IPS-18a (cell line): ENCODE measurements at regions not wholly inside any gene's neighbourhood (a gene's known extent, or its start where the extent isn't known, plus 50 kb on each side); places are given as distances from the start of the nearest gene placed in this dataset.

Source experiments
- H3K27ac ChIP-seq: one replicate; pipeline ENCODE4 v1.5.1; 2013; ENCODE audit warnings: low read length
- H3K27me3 ChIP-seq: one replicate; pipeline ENCODE4 v1.6.1; 2013; ENCODE audit warnings: mild to moderate bottlenecking, low read length; ENCODE audit not compliant: control insufficient read depth, insufficient read depth
- H3K36me3 ChIP-seq: one replicate; pipeline ENCODE4 v1.6.1; 2013; ENCODE audit warnings: low read depth, low read length; ENCODE audit not compliant: control insufficient read depth
- H3K4me1 ChIP-seq: one replicate; pipeline ENCODE4 v1.6.1; 2013; ENCODE audit warnings: low read depth, low read length; ENCODE audit not compliant: control insufficient read depth
- H3K4me3 ChIP-seq: one replicate; pipeline ENCODE4 v1.5.1; 2013; ENCODE audit warnings: low read length
- H3K9ac ChIP-seq: one replicate; pipeline ENCODE4 v1.6.1; 2013; ENCODE audit warnings: mild to moderate bottlenecking, low read length, moderate library complexity
- H3K9me3 ChIP-seq: one replicate; pipeline ENCODE4 v1.6.1; 2013; ENCODE audit warnings: low read depth, low read length; ENCODE audit not compliant: control insufficient read depth

GRCh38 chr1:239858529-239858928, 233.2 kb upstream of the FMN2 start:
- Histone ChIP-seq H3K36me3 (no peaks in the 10 kb centered on the region), H3K4me3 (no peak overlapping the region), H3K9ac (no peak overlapping the region), H3K27me3 (no peaks in the 10 kb centered on the region), H3K4me1 (no peaks in the 10 kb centered on the region), H3K9me3 (no peaks in the 10 kb centered on the region), H3K27ac (no peak overlapping the region)

DNA sequence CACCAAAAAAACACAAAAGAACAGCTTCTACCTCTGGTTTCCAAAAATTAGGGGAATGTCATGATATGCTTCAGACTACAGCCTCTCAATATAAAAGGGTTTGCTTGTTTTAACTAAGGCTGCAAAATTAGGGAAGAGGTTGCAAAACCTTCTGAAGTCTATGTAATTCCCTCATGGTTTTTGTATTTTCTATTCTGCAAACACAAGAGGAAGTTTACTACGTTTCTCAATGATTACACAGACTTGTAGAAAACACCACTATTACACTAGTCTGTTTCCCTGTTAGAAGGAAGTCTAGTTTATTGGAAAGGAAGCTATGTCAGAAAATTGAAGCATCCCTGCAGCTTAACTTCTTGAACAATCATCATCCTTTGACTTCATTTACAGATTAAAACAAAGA, 229.7 kb upstream of the FMN2 start:
- no peak overlapping the region for H3K27ac ChIP-seq

DNA sequence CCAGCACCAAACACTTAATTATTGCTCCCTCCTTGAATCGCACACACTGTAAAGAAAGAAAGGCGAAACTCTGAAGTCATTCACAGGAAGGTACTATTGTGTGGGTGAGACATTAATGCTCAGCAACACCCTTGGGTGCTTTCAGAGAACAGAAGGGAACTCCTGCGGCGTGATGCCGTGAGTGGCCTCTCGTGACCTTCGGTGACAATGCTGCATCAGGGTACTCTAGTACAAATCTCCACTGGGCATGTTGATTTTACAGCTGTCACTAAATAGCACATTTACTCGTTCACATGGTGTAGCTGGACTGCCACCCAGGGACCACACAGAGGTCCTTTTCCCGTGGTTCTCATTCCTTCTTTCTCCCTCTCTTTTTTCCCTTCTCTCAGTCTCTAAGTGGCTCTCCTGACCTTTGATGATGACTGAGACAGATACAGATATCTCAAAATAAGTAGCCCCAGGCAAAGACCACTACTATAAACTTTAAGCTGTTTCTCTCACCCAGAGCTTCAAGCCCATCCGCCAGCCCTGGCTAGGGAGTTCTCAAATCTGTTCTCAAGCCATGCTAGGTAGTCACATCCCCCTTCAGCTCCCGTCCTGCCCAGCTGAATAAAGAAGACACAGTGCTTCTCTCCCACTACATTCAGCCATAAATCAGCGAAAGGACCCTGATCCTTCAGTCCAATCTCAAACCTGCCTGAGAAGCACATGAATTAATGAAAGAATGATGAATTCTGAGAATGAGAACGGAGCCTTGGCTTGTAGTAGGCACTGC, 223.4 kb upstream of the FMN2 start:
- Histone ChIP-seq H3K36me3 (no peaks in the 10 kb centered on the region), H3K27ac (no peak overlapping the region), H3K9me3 (no peaks in the 10 kb centered on the region), H3K4me3 (no peak overlapping the region), H3K27me3 (no peaks in the 10 kb centered on the region), H3K9ac (no peak overlapping the region), H3K4me1 (no peaks in the 10 kb centered on the region)

More for the DNA sequence above, 229.7 kb upstream of the FMN2 start:
- Histone ChIP-seq H3K9me3 (no peaks in the 10 kb centered on the region), H3K4me1 (no peaks in the 10 kb centered on the region), H3K4me3 (no peak overlapping the region), H3K27me3 (no peaks in the 10 kb centered on the region), H3K36me3 (no peaks in the 10 kb centered on the region), H3K9ac (no peak overlapping the region)

GRCh38 chr1:239870194-239870593, 221.5 kb upstream of the FMN2 start:
- Histone ChIP-seq H3K4me1 (no peaks in the 10 kb centered on the region), H3K4me3 (no peak overlapping the region), H3K36me3 (no peaks in the 10 kb centered on the region), H3K27me3 (no peaks in the 10 kb centered on the region), H3K9ac (no peak overlapping the region), H3K27ac (no peak overlapping the region), H3K9me3 (no peaks in the 10 kb centered on the region)

DNA sequence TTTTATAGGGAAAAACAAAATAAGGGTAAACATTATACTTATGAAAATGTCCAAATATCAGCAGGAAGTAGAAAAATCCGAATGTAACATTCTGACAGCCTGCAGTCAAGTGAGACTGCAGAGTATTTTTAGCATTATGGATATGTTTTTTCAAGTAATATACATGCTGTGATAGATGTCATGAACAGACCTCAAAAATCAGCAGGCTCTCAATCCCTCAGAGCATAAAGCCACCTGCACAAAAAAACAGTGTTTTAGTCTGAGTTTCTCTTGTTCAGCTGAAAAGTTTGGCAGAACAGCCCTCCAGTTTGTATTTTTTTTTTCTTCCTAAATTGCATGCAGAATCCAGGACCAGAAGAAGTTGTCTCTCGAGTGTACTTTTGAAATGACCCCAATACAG, 219.1 kb upstream of the FMN2 start:
- Histone ChIP-seq H3K36me3 (no peaks in the 10 kb centered on the region), H3K27me3 (no peaks in the 10 kb centered on the region), H3K4me3 (no peak overlapping the region), H3K27ac (no peak overlapping the region), H3K9me3 (no peaks in the 10 kb centered on the region), H3K9ac (no peak overlapping the region), H3K4me1 (no peaks in the 10 kb centered on the region)

GRCh38 chr1:239874831-239875230, 216.9 kb upstream of the FMN2 start:
- Histone ChIP-seq H3K9ac (no peak overlapping the region), H3K9me3 (no peaks in the 10 kb centered on the region), H3K4me3 (no peak overlapping the region), H3K27me3 (no peaks in the 10 kb centered on the region), H3K4me1 (no peaks in the 10 kb centered on the region), H3K36me3 (no peaks in the 10 kb centered on the region), H3K27ac (no peak overlapping the region)

DNA sequence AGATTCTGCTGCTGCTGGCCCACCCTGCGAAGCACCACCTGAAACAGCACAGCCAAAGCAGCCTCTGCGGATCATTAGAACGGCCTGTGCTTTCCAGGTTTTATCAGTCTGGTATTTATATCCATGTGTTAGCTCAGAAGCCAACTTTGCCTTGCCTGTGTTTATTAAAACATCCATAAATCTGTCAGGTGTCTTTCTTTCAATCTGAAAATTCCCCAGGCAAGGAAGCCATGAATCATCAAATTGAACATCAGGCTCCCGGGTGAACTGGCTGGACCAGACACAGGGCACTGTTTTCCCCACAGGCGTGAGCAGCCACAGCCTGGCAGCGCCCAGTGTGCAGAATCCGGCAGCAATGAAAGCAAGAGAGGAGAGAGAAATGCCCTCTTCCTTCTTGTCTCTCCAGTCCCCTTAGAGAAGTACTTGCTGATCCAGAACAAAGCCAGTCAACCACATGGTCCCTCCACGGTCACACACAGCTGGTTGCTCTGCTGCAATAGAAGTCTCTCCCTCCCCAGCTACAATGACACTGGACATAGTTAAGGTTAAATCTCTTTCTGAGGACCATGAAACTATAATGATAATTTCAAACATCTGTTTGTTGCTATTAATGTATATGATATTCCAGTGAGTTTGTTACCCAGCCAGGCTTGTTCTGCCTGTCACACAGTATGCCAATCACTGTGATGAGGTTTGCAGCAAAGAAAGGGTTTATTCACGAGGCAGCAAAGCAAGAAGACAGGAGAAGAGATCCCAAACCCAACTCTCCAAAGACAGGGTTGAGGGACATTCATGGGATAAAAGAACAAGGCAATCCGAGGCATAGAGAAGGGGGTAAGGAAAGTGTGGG, 212.1 kb upstream of the FMN2 start:
- Histone ChIP-seq H3K9ac (no peak overlapping the region), H3K27ac (no peak overlapping the region), H3K4me3 (no peak overlapping the region), H3K27me3 (no peaks in the 10 kb centered on the region), H3K9me3 (no peaks in the 10 kb centered on the region), H3K36me3 (no peaks in the 10 kb centered on the region), H3K4me1 (no peaks in the 10 kb centered on the region)

- H3K4me1 ChIP-seq, result no peaks in the 10 kb centered on the region
Observed at GRCh38 chr1:239882967-239883366, 208.7 kb upstream of the FMN2 start.

DNA sequence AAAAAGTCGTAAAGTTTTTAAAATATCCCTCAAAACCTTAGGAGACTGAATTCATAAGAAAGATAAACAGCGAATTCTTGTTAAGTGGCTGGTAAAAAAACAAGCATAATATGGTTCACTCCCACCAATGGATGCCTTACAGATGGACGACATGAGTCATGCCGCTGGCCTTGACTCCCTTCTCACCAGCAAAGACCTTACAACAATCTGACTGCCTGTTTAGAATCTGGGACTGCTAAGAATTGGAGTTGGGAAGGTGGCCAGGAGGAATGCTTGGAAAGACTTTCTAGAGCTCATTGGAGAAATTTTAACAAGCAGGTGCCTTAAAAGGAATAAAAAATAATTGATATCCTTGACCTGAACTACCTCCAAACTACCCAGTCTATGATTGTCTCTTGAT, 206.9 kb upstream of the FMN2 start:
- no peak overlapping the region for H3K9ac ChIP-seq
- no peak overlapping the region for H3K27ac ChIP-seq
- H3K27me3 ChIP-seq, result no peaks in the 10 kb centered on the region
- H3K4me1 ChIP-seq, result peaks cover 4% of the 10 kb centered on the region
- H3K36me3 ChIP-seq, result no peaks in the 10 kb centered on the region
- no peak overlapping the region for H3K4me3 ChIP-seq
- H3K9me3 ChIP-seq, result no peaks in the 10 kb centered on the region

More at GRCh38 chr1:239882967-239883366, 208.7 kb upstream of the FMN2 start:
- H3K27me3 ChIP-seq, result no peaks in the 10 kb centered on the region
- H3K36me3 ChIP-seq, result no peaks in the 10 kb centered on the region
- H3K27ac ChIP-seq, result no peak overlapping the region
- no peak overlapping the region for H3K9ac ChIP-seq
- H3K9me3 ChIP-seq, result no peaks in the 10 kb centered on the region
- H3K4me3 ChIP-seq, result no peak overlapping the region

DNA sequence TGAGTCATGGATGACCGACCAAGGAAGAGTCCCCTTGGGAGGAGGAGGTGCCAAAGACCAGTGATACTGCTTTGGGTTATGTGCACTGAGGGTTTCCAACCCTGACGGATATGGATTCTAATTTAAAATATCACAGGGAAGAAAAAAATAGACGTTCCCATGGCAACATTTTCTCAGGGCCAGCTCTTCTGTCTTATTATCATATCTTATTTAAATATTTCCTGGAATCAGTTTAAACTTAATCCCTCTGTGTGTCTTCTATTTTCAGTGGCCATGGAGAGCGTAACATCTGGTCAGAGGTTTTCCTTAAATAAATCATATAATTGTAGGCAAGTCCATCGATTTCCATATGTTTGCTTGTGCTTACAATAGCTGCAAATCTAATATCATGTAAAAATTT, 205.4 kb upstream of the FMN2 start:
- H3K27ac ChIP-seq, result no peak overlapping the region
- H3K27me3 ChIP-seq, result no peaks in the 10 kb centered on the region
- peaks cover 4% of the 10 kb centered on the region for H3K4me1 ChIP-seq
- H3K4me3 ChIP-seq, result no peak overlapping the region
- H3K9ac ChIP-seq, result no peak overlapping the region
- H3K36me3 ChIP-seq, result no peaks in the 10 kb centered on the region
- H3K9me3 ChIP-seq, result no peaks in the 10 kb centered on the region

DNA sequence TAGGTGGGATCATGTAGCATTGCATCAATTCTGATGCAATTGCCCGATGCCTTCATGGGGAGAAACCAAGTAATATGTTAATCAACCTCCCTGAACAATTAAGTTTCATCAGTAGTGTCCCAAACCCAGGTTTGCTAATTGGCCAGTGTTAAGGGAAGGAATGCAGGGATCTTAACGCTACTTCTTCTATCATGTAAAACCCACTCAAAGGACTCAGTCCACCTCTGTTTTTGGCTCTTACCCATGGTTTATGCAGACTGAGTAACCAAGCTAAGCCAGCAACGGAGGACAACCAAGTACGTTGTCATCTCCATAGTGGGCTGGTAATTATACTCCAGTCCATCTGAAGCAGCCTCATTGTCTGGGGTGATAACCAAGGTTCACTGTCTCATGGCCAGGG, 203.0 kb upstream of the FMN2 start:
- no peaks in the 10 kb centered on the region for H3K27me3 ChIP-seq
- no peak overlapping the region for H3K9ac ChIP-seq
- peaks cover 4% of the 10 kb centered on the region for H3K4me1 ChIP-seq
- no peaks in the 10 kb centered on the region for H3K36me3 ChIP-seq
- no peaks in the 10 kb centered on the region for H3K9me3 ChIP-seq
- H3K4me3 ChIP-seq, result no peak overlapping the region
- H3K27ac ChIP-seq, result no peak overlapping the region
